ENCODE measurements at regions not wholly inside any gene's neighbourhood (a gene's known extent, or its start where the extent isn't known, plus 50 kb on each side); places are given as distances from the start of the nearest gene placed in this dataset.

DNA sequence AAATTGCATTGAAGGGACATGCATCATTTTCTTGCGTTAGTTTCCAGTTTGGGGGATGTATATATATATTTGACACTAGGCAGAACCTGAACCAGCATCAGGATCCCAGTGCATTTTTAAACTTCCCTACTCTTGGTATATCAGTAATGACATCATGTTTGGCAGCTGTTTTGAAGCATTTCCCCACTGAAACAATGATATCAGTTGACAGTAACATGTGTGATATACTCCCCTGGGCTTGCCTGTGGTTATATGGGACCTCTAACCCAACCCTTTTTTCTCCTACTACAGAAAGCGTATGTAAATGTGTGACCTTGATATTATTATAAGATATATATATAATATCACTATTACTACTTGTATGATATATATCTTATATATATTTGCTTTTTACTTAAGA, 225.9 kb upstream of the CASK start:
- TF ChIP-seq POLR2A (IDR thresholded peaks at IDR 0.05): no peak
- TF ChIP-seq, protein P1, sequence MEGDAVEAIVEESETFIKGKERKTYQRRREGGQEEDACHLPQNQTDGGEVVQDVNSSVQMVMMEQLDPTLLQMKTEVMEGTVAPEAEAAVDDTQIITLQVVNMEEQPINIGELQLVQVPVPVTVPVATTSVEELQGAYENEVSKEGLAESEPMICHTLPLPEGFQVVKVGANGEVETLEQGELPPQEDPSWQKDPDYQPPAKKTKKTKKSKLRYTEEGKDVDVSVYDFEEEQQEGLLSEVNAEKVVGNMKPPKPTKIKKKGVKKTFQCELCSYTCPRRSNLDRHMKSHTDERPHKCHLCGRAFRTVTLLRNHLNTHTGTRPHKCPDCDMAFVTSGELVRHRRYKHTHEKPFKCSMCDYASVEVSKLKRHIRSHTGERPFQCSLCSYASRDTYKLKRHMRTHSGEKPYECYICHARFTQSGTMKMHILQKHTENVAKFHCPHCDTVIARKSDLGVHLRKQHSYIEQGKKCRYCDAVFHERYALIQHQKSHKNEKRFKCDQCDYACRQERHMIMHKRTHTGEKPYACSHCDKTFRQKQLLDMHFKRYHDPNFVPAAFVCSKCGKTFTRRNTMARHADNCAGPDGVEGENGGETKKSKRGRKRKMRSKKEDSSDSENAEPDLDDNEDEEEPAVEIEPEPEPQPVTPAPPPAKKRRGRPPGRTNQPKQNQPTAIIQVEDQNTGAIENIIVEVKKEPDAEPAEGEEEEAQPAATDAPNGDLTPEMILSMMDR (IDR thresholded peaks at IDR 0.05): no peak
